ENCODE measurements at regions not wholly inside any gene's neighbourhood (a gene's known extent, or its start where the extent isn't known, plus 50 kb on each side); places are given as distances from the start of the nearest gene placed in this dataset.
"Not testable (repeated sequence)": the region's sequence is repeated elsewhere in the genome, so short reads cannot be mapped to it uniquely, and the experiment has no call there.

DNA sequence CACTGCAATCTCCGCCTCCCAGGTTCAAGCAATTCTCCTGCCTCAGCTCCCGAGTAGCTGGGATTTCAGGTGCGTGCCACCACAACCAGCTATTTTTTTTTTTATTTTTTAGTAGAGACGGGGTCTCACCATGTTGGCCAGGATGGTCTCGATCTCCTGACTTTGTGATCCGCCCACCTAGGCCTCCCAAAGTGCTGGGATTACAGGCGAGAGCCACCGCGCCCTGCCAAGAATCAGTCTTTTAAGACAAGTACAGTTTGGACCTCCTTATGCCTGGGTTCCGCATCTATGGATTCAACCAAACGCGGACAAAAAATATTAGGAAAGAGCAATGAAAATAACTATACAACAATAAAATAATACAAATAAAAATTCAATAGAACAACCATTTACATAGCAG is 285.9 kb upstream of the HS6ST1 start:
- TF ChIP-seq, protein P1, sequence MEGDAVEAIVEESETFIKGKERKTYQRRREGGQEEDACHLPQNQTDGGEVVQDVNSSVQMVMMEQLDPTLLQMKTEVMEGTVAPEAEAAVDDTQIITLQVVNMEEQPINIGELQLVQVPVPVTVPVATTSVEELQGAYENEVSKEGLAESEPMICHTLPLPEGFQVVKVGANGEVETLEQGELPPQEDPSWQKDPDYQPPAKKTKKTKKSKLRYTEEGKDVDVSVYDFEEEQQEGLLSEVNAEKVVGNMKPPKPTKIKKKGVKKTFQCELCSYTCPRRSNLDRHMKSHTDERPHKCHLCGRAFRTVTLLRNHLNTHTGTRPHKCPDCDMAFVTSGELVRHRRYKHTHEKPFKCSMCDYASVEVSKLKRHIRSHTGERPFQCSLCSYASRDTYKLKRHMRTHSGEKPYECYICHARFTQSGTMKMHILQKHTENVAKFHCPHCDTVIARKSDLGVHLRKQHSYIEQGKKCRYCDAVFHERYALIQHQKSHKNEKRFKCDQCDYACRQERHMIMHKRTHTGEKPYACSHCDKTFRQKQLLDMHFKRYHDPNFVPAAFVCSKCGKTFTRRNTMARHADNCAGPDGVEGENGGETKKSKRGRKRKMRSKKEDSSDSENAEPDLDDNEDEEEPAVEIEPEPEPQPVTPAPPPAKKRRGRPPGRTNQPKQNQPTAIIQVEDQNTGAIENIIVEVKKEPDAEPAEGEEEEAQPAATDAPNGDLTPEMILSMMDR (IDR thresholded peaks at IDR 0.05): not testable (repeated sequence)
- not testable (repeated sequence) for TF ChIP-seq POLR2A (IDR thresholded peaks at IDR 0.05)

Measured in lower leg skin (tissue), 3 donors.